HT1080 (cell line): ENCODE measurements at regions not wholly inside any gene's neighbourhood (a gene's known extent, or its start where the extent isn't known, plus 50 kb on each side); places are given as distances from the start of the nearest gene placed in this dataset.
A peak's percentile ranks its signal among the peaks of the same experiment; 100 is the strongest.
"Not testable (repeated sequence)": the region's sequence is repeated elsewhere in the genome, so short reads cannot be mapped to it uniquely, and the experiment has no call there.

Experiments
- DNase-seq: peaks from one replicate; pipeline ENCODE4 v3.0.0-alpha.2; 2015; ENCODE audit warnings: low read depth

- DNase-seq, result no peak
Measured at GRCh38 chr10:34957531-34957930, 132.6 kb downstream of the CUL2 start.

- DNase-seq, result peak; percentile 48
Measured at GRCh38 chr10:34956756-34957155, 133.4 kb downstream of the CUL2 start.

- DNase-seq, result no peak
Measured at GRCh38 chr10:34955391-34955790, 134.8 kb downstream of the CUL2 start.

GRCh38 chr10:34954142-34954541, 136.0 kb downstream of the CUL2 start:
- DNase-seq, result no peak

GRCh38 chr10:34951263-34951887, 136.3 kb upstream of the PARD3 start:
- peak; percentile 25 for DNase-seq

GRCh38 chr10:34945951-34946522, 130.9 kb upstream of the PARD3 start:
- DNase-seq, result not testable (repeated sequence)

GRCh38 chr10:34941471-34942357, 126.6 kb upstream of the PARD3 start:
- no peak for DNase-seq

GRCh38 chr10:34940436-34940835, 125.3 kb upstream of the PARD3 start:
- no peak for DNase-seq

GRCh38 chr10:34938399-34938670, 123.2 kb upstream of the PARD3 start:
- DNase-seq, result peak; percentile 64

GRCh38 chr10:34937643-34938398, 122.7 kb upstream of the PARD3 start:
- peak; percentile 64 for DNase-seq

GRCh38 chr10:34936061-34936460, 121.0 kb upstream of the PARD3 start:
- DNase-seq, result no peak

GRCh38 chr10:34933676-34934075, 118.6 kb upstream of the PARD3 start:
- DNase-seq, result no peak

- DNase-seq, result no peak
Measured at GRCh38 chr10:34932235-34932634, 117.1 kb upstream of the PARD3 start.

GRCh38 chr10:34931216-34931615, 116.1 kb upstream of the PARD3 start:
- DNase-seq, result no peak

GRCh38 chr10:34922138-34922537, 107.0 kb upstream of the PARD3 start:
- no peak for DNase-seq

- no peak for DNase-seq
Measured at GRCh38 chr10:34920578-34920977, 105.5 kb upstream of the PARD3 start.

- DNase-seq, result no peak
Measured at GRCh38 chr10:34918776-34919315, 103.8 kb upstream of the PARD3 start.

GRCh38 chr10:34918060-34918775, 103.1 kb upstream of the PARD3 start:
- DNase-seq, result no peak

- DNase-seq, result peak; percentile 81
Measured at GRCh38 chr10:34916314-34916713, 101.2 kb upstream of the PARD3 start.

- DNase-seq, result no peak
Measured at GRCh38 chr10:34912771-34913170, 97.7 kb upstream of the PARD3 start.

- no peak for DNase-seq
Measured at GRCh38 chr10:34911661-34912205, 96.6 kb upstream of the PARD3 start.
